ENCODE measurements at regions not wholly inside any gene's neighbourhood (a gene's known extent, or its start where the extent isn't known, plus 50 kb on each side); places are given as distances from the start of the nearest gene placed in this dataset.
"Not testable (repeated sequence)": the region's sequence is repeated elsewhere in the genome, so short reads cannot be mapped to it uniquely, and the experiment has no call there.

GRCh38 chr14:30223385-30223785, 295.7 kb upstream of the PRKD1 start:
- DNase-seq (ENCODE audit: low spot score): peak; percentile 84

GRCh38 chr14:30223966-30224365, 296.3 kb upstream of the PRKD1 start:
- no peak for DNase-seq (ENCODE audit: low spot score)

DNA sequence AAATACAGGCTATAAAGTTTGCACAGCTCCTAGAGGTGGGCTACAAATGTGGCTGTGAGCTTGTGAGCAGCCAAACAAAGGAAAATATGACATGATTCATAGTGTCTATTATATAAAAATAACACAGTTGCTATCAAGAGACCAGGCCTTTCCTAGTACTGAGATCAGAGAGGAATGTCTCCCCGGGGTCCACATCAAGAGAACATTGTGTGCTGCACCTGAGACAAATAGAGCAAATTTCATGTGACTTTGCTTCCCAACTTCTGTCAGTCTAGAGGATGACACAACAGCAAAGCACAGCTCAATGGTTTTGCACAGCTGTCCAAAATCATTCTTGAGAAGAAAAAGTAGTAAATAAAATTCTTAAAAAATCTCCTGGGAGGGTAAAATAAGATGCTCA, 297.5 kb upstream of the PRKD1 start:
- no peak for DNase-seq (ENCODE audit: low spot score)

DNA sequence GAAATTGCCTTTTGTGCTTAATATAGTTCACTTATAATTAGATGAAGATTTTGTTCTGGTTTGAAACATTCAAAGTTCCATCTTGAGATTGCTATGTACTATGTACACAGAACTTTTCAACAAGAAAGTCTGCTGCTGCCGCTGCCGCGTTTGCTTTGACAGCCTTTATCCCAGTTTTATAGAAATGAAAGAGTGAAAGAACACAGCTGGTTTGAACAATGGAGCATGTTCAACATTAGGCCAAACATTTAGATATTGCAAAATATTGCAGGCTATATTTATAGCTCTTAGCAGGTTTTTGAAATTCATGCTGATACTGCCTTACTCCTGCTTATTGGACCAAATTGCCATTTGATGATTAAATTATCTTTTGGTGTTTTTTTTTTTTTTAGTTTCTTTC, 299.8 kb upstream of the PRKD1 start:
- DNase-seq (ENCODE audit: low spot score): no peak

DNA sequence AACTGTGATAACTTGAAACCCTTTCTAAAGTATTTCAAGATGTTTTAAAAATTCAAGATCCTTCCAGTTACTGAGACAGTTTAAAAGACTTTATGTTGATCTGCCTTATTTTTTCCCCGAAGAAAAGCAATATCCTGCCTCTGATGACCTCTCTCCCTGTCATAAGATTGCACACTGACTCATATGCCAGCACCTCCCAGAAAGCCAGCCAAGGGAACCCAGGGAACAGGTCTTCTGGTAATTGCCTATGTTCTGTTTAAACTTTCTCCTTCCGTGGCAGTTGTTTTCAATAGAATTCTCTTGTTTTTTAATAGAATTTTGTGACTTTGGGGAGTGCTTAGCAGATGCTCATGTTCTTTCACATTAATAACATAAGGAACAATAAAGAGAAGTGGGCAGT, 300.2 kb upstream of the PRKD1 start:
- DNase-seq (ENCODE audit: low spot score): peak; percentile 56

DNA sequence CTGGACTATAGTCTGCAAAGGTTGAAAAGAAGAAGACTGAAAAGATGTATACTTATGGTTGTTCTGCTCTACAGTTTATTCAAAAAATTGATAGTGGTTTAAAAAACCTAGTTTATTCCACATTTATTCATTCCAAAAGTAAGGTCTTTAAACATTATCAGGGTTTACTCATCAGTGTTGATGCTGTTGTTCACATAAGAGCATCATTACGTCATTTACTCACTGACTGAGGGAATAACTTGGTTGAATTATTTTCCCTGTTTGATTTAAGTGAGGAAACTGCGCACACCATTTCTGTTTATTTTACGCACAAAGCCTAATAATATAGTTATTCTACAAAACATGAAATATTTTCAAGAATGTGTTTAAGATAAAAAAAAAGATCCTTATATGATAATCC, 303.1 kb upstream of the PRKD1 start:
- DNase-seq (ENCODE audit: low spot score): no peak

- no peak for DNase-seq (ENCODE audit: low spot score)
These were observed 307.3 kb upstream of the PRKD1 start for GRCh38 chr14:30234966-30235365.

- DNase-seq (ENCODE audit: low spot score): no peak
These were observed 307.8 kb upstream of the PRKD1 start for GRCh38 chr14:30235485-30235884.

DNA sequence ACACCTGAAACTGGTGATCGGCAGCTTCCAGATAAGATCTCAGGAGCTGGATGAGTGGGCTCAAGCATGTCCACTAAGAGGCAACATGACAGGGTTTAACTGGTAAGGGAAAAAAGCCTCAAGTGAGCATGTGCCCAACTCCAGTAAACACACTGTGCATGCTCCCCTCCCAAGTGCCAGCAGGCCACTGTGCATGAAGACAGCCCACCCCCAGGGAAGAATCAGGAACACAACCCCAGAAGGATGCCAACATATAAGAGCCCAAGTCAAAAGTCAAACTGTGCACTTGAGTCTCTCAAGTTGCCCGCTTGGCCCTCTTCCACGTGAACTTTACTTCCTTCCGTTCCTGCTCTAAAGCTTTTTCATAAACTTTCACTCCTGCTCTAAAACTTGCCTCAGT, 311.3 kb upstream of the PRKD1 start:
- DNase-seq (ENCODE audit: low spot score): no peak

- no peak for DNase-seq (ENCODE audit: low spot score)
These were observed 312.4 kb upstream of the PRKD1 start for GRCh38 chr14:30240018-30240417.

GRCh38 chr14:30240685-30241084, 313.0 kb upstream of the PRKD1 start:
- no peak for DNase-seq (ENCODE audit: low spot score)

DNA sequence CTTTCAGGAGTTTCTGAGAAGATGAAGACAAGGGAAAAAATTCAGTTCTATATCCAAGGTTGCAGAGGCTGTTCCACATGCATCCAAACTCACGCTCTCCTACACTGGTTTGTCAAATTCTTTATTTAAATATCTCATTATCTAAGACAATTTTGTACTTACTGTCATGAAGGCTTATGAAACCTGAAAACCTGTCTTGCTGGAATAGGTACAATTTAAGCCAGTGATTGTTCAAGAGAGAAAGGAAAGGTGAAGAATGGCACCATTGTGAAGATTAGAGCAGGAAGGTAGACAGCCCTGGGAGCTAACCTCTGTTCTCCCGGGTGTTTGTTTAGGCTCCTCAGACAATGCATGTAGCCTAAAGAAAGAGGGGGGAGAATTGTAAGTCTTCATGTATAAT, 315.1 kb upstream of the PRKD1 start:
- no peak for DNase-seq (ENCODE audit: low spot score)

GRCh38 chr14:30243207-30243606, 315.6 kb upstream of the PRKD1 start:
- no peak for DNase-seq (ENCODE audit: low spot score)

DNA sequence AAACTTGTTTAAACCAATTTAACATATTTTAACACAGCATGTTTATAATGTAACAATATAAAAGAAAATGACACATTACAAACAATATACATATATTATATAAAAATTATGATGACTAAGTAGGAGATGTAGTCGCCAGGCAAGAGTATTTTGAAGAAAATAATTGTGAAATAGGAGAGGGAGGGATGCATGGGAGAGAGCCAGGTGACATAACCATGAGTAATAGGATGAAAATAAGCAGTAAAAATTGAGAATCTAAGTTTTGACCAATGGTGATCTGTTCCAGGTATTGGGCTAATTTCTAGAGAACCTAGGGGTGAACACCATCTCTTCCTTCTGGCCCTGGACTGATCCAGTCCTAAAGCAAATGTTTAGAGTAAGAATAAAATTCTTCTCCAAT, 315.2 kb upstream of the G2E3 start:
- no peak for DNase-seq (ENCODE audit: low spot score)

GRCh38 chr14:30244348-30244747, 314.6 kb upstream of the G2E3 start:
- not testable (repeated sequence) for DNase-seq (ENCODE audit: low spot score)

DNA sequence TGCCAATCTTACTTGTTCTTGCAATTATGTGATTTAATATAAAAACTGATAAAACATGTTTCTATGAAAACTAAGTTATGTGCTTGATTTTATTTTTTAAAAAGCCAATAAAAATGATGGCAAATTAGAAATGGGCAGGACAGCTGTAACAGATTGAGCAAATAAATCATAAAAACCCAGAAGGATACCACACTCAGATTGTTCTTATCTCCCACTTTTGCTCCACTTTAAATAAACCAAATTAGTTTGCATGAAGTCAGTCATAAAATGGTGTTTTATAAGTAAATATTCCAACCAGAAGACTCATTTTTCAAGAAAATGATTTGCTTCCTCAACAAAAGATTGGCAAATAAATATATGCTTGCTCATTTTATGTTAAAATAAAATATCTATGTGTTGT, 307.9 kb upstream of the G2E3 start:
- no peak for DNase-seq (ENCODE audit: low spot score)

DNA sequence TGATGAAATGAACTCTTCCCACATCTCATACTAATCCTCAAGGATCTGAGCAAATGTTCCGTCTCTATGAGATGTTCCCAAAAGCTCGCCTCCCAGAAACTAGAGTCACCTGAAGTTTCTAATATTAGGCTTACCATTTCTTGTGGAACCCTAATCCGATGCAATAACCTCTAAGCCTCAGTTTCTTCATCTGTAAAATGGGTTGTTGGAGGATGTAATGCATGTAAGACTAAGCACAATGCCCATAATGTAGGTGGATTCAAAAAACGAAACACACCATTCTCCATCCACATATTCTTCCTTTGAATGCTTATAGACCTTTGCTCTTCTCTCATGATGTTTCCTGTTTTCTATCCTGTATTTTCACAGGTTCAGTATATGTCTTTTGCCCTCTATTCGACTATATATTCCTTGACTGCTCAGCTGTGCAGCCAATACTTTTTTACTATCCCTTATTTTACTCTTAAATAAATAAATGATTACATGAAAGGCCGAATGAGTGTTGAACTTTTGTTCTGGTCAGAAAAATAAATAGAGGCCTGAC, 307.3 kb upstream of the G2E3 start:
- DNase-seq (ENCODE audit: low spot score): no peak

DNA sequence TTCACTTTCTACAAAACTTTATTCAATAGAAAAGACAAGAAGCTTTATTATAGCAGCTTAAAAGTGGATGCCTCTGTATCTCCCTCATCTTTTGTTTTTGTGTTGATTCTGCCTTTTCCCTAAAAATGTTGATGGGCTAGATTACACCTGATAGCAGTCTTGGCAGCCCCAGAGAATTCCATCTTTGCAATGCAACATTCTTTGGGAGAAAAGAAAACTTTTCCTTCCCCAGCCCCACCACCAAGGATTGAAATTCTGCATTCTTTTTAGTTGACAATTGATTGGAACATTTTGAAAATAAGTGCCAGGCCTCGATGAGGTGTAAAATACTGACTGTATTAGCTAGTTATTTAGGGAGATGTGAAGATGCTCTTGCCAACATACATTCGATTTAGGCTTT, 306.8 kb upstream of the G2E3 start:
- DNase-seq (ENCODE audit: low spot score): no peak

DNA sequence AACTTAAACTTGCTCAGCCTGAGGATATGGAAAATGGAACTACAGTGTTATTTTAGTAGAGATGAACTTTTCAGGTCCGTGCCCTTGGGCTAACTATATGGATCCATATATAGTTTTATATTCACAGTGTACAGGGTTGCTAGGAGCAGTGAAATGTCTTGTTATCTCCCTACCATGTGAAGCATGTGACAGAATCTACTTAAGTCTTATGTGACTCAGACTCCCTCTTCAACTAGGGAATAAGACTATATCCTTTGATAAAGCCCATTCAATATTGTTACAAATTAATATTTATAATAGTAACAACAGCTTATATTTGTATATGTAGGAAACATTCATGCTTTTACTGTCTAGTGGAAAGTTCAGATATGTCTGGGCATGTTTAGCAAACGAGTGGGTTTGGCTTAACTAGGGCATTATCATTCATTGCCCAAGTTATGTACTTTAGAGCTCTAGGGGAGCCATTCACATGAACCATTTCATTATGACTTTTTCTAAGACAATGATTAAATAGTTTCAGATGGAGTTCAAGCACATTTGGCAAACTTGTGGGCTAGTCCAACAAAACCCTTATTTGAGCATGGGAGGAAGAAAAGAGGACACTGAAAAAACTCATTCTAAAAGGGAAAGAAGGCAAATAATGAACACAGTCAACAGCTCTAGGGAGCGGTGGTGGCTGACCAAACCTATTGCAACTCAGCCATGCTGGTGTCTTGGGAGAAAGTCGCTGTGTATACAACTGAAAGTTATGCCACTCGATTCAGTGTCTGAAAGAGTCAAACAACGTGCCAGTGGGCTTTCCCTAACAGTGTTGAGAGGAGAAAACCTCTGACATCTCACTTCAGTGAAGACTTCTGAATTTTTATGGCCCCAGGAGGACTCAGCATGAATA, 305.9 kb upstream of the G2E3 start:
- DNase-seq (ENCODE audit: low spot score): peak; percentile 57

DNA sequence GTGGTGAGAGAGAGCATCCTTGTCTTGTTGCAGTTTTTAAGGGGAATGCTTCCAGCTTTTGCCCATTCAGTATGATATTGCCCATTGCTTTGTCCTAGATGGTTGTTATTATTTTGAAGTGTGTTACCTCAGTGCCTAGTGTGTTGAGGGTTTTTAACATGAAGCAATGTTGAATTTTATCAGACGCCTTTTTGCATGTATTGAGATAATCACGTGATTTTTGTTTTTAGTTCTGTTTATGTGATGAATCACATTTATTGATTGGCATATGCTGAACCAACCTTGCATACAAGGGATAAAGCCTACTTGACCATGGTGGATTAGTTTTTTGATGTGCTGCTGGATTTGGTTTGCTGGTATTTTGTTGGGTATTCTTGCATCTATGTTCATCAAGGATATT, 302.3 kb upstream of the G2E3 start:
- no peak for DNase-seq (ENCODE audit: low spot score)

DNA sequence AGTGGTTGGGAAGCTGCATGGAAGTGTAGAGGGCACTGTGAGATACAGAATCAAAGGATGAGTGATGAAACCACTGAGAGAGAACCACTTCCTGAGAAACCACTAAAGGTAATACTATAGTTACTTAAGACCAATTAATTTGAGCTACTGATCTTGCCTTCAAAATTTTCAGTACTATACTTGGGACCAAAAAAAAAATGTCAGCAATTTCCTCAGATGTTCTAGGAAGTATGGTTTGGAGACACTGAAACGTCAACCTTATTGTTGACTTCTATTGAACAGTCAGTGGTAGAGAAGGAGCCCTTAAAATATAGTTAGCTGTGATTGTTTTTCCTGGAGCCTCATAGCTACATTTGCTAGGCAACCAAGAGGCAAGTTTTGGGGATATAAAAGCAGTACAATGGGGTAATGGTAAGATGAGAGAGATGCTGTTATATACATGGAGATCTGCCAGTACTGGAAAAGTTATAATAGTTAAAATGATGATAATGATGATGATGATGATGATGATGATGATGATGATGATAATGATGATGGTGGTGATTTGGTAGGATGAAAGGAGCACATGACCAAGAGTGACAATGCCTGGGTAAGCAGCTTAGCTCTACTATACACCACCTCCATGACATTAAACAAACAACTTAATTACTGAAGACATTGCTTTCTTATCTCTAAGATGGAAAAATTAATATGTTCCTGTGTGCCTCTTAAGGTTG, 300.9 kb upstream of the G2E3 start:
- no peak for DNase-seq (ENCODE audit: low spot score)

- DNase-seq (ENCODE audit: low spot score): no peak
These were observed 297.9 kb upstream of the G2E3 start for GRCh38 chr14:30260833-30261607.

GRCh38 chr14:30264161-30264560, 294.8 kb upstream of the G2E3 start:
- DNase-seq (ENCODE audit: low spot score): peak; percentile 40
